ENCODE measurements at regions not wholly inside any gene's neighbourhood (a gene's known extent, or its start where the extent isn't known, plus 50 kb on each side); places are given as distances from the start of the nearest gene placed in this dataset.

GRCh38 chr5:167702014-167702413, 589.4 kb upstream of the WWC1 start:
- H3K27me3 ChIP-seq (ENCODE audit: low read length) = no peaks in the 10 kb centered on the region
- no peaks in the 10 kb centered on the region for H3K9me3 ChIP-seq (ENCODE audit: insufficient read depth, low read length)
- H3K27ac ChIP-seq (ENCODE audit: low read depth, low read length) = no peak overlapping the region
- no peak overlapping the region for H3K4me3 ChIP-seq (ENCODE audit: insufficient read depth, low read length, poor library complexity, severe bottlenecking)
- no peaks in the 10 kb centered on the region for H3K36me3 ChIP-seq (ENCODE audit: low read length)
- H3K79me2 ChIP-seq (ENCODE audit: insufficient read depth, low read length) = no peaks in the 10 kb centered on the region
- H3K9me2 ChIP-seq (replicated peaks; ENCODE audit: insufficient read depth, low read length) = no peaks in the 10 kb centered on the region
- no peak overlapping the region for H3K9ac ChIP-seq (ENCODE audit: low read length)
- no peaks in the 10 kb centered on the region for H3F3A ChIP-seq (ENCODE audit: insufficient read depth)
- no peak overlapping the region for H2AFZ ChIP-seq (ENCODE audit: low read depth, low read length, severe bottlenecking)
- no peak overlapping the region for H3K4me2 ChIP-seq (ENCODE audit: low read depth, low read length, poor library complexity, severe bottlenecking)
- no peak for TF ChIP-seq EZH2phosphoT487 (conservative IDR thresholded peaks at IDR 0.05; ENCODE audit: low read length)
- TF ChIP-seq, protein P1, sequence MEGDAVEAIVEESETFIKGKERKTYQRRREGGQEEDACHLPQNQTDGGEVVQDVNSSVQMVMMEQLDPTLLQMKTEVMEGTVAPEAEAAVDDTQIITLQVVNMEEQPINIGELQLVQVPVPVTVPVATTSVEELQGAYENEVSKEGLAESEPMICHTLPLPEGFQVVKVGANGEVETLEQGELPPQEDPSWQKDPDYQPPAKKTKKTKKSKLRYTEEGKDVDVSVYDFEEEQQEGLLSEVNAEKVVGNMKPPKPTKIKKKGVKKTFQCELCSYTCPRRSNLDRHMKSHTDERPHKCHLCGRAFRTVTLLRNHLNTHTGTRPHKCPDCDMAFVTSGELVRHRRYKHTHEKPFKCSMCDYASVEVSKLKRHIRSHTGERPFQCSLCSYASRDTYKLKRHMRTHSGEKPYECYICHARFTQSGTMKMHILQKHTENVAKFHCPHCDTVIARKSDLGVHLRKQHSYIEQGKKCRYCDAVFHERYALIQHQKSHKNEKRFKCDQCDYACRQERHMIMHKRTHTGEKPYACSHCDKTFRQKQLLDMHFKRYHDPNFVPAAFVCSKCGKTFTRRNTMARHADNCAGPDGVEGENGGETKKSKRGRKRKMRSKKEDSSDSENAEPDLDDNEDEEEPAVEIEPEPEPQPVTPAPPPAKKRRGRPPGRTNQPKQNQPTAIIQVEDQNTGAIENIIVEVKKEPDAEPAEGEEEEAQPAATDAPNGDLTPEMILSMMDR (IDR thresholded peaks at IDR 0.05; ENCODE audit: insufficient read depth, low read length, poor library complexity, severe bottlenecking) = no peak
- H4K20me1 ChIP-seq (ENCODE audit: low read depth, low read length) = no peaks in the 10 kb centered on the region

- no peaks in the 10 kb centered on the region for H4K20me1 ChIP-seq (ENCODE audit: low read depth, low read length)
- H3K36me3 ChIP-seq (ENCODE audit: low read length) = no peaks in the 10 kb centered on the region
Measured at GRCh38 chr5:167708449-167708848, 583.0 kb upstream of the WWC1 start.

GRCh38 chr5:167709625-167710024, 581.8 kb upstream of the WWC1 start:
- Histone ChIP-seq H3K9me3 (ENCODE audit: insufficient read depth, low read length) (no peaks in the 10 kb centered on the region), H4K20me1 (ENCODE audit: low read depth, low read length) (no peaks in the 10 kb centered on the region), H3F3A (ENCODE audit: insufficient read depth) (no peaks in the 10 kb centered on the region), H3K4me2 (ENCODE audit: low read depth, low read length, poor library complexity, severe bottlenecking) (no peak overlapping the region), H2AFZ (ENCODE audit: low read depth, low read length, severe bottlenecking) (no peak overlapping the region), H3K79me2 (ENCODE audit: insufficient read depth, low read length) (no peaks in the 10 kb centered on the region), H3K4me3 (ENCODE audit: insufficient read depth, low read length, poor library complexity, severe bottlenecking) (no peak overlapping the region), H3K9me2 (replicated peaks; ENCODE audit: insufficient read depth, low read length) (no peaks in the 10 kb centered on the region), H3K9ac (ENCODE audit: low read length) (no peak overlapping the region), H3K36me3 (ENCODE audit: low read length) (no peaks in the 10 kb centered on the region), H3K27me3 (ENCODE audit: low read length) (no peaks in the 10 kb centered on the region), H3K27ac (ENCODE audit: low read depth, low read length) (no peak overlapping the region)
- TF ChIP-seq, protein P1 (IDR thresholded peaks at IDR 0.05; ENCODE audit: insufficient read depth, low read length, poor library complexity, severe bottlenecking) = no peak
- TF ChIP-seq EZH2phosphoT487 (conservative IDR thresholded peaks at IDR 0.05; ENCODE audit: low read length) = no peak

More at GRCh38 chr5:167708449-167708848, 583.0 kb upstream of the WWC1 start:
- Histone ChIP-seq H3K79me2 (ENCODE audit: insufficient read depth, low read length) (no peaks in the 10 kb centered on the region), H3K9me3 (ENCODE audit: insufficient read depth, low read length) (no peaks in the 10 kb centered on the region), H3K9me2 (replicated peaks; ENCODE audit: insufficient read depth, low read length) (no peaks in the 10 kb centered on the region), H3K4me3 (ENCODE audit: insufficient read depth, low read length, poor library complexity, severe bottlenecking) (no peak overlapping the region), H3K27me3 (ENCODE audit: low read length) (no peaks in the 10 kb centered on the region), H2AFZ (ENCODE audit: low read depth, low read length, severe bottlenecking) (no peak overlapping the region), H3K9ac (ENCODE audit: low read length) (no peak overlapping the region), H3K27ac (ENCODE audit: low read depth, low read length) (no peak overlapping the region), H3K4me2 (ENCODE audit: low read depth, low read length, poor library complexity, severe bottlenecking) (no peak overlapping the region), H3F3A (ENCODE audit: insufficient read depth) (no peaks in the 10 kb centered on the region)
- TF ChIP-seq, protein P1 (IDR thresholded peaks at IDR 0.05; ENCODE audit: insufficient read depth, low read length, poor library complexity, severe bottlenecking) = no peak
- TF ChIP-seq EZH2phosphoT487 (conservative IDR thresholded peaks at IDR 0.05; ENCODE audit: low read length) = no peak

Data from SU-DHL-6 (cell line).